ENCODE measurements at regions not wholly inside any gene's neighbourhood (a gene's known extent, or its start where the extent isn't known, plus 50 kb on each side); places are given as distances from the start of the nearest gene placed in this dataset.

GRCh38 chr18:60120231-60120750 is 220.5 kb downstream of the PMAIP1 start:
- TF ChIP-seq CTCF (IDR thresholded peaks at IDR 0.05) (no peak), POLR2AphosphoS5 (IDR thresholded peaks at IDR 0.05; ENCODE audit: insufficient read depth in 1 of 2, low read depth in 1 of 2) (no peak), POLR2A (IDR thresholded peaks at IDR 0.05) (no peak)

Measured in vagina (tissue), 2 donors.